HG02610 (cell line): ENCODE measurements at regions not wholly inside any gene's neighbourhood (a gene's known extent, or its start where the extent isn't known, plus 50 kb on each side); places are given as distances from the start of the nearest gene placed in this dataset.

Experiments
- ATAC-seq: cut with Tn5 transposase; IDR thresholded peaks from one replicate; pipeline ENCODE4 v1.9.1; 2021; ENCODE audit warnings: mild to moderate bottlenecking, moderate library complexity; ENCODE audit not compliant: unreplicated experiment

DNA sequence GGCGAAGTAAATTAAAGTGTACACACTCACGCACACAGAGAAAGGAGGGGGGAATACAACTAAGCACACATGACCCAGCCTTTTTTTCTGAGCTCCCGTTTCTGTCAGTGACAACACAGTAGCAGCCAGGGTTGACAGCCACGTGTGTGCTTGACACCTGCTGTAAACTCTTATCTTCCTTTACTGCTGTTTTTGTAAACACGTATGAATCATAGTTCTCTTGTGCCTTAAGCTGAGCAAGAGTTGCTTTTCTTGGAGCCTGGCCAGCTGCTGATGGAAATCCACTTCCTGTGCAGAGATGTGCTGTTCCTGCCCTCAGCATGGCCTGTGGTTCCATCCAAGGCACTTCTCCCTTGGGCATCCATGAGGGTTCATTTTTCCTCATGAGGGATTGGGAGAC lies 561.9 kb downstream of the GALR1 start:
- ATAC-seq = no peak

GRCh38 chr18:77815666-77816338 lies 566.2 kb downstream of the GALR1 start:
- ATAC-seq = no peak

- no peak for ATAC-seq
Observed at GRCh38 chr18:77818328-77818727, 568.7 kb downstream of the GALR1 start.

DNA sequence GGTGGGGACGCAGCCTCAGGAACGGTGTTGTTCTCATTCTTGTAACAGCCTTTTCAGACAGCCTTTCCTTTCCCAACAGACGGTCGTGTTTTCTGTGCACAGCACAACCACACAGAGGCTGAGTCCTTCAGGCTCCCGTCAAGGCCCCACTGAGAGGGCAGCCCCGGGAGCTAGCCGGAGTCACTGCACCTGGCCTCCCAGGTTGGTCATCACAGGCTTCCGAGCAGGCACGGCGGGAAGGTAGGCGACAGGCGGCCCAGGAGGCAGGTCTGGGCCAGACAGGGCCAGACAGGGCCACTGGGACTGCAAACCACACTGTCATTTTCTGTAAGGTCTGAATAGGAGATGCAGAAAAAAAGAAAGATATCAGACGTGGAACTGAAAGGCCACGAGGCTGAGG lies 570.8 kb downstream of the GALR1 start:
- ATAC-seq = no peak

DNA sequence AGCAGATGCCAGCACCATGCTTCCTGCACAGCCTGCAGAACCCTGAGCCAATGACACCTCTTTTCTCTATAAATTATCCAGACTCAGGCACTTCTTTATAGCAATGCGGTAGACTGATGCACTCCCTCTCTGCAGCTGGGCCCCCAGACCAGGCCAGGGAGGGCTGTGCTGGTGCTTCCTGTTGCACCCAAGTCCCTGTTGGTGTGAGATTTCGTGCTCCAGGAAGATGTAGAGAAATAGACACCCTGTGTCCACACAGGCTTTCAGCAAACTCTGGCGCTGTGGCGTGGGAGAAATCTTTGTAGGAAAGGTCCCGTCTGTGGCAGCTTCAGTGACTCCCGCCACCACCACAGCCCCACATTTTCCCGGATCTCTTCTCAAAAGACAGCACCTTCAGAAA lies 572.2 kb downstream of the GALR1 start:
- no peak for ATAC-seq

- no peak for ATAC-seq
Observed at GRCh38 chr18:77822632-77823031, 573.0 kb downstream of the GALR1 start.

DNA sequence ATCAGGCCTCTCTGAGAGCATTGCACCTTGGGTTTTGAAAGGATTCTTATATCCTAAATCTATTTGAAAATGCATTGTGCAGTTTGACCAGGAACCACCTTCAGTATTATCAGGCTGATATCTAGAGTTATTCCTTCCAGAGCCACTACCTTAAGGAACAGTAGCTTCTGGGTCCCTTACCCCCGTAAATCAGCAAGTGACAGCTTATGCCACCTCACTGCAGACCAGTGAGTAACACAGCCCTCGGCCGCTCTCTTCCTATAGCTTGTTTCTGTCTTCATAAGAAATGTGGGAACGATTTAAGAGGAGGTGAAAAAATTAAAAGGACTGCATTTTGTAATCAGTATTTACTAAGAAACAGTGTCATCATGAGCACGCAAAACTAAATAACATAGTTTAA lies 584.2 kb downstream of the GALR1 start:
- no peak for ATAC-seq

GRCh38 chr18:77851802-77852201 lies 602.2 kb downstream of the GALR1 start:
- ATAC-seq = no peak

GRCh38 chr18:77853859-77854258 lies 604.2 kb downstream of the GALR1 start:
- no peak for ATAC-seq

GRCh38 chr18:77857678-77858655 lies 608.3 kb downstream of the GALR1 start:
- no peak for ATAC-seq

DNA sequence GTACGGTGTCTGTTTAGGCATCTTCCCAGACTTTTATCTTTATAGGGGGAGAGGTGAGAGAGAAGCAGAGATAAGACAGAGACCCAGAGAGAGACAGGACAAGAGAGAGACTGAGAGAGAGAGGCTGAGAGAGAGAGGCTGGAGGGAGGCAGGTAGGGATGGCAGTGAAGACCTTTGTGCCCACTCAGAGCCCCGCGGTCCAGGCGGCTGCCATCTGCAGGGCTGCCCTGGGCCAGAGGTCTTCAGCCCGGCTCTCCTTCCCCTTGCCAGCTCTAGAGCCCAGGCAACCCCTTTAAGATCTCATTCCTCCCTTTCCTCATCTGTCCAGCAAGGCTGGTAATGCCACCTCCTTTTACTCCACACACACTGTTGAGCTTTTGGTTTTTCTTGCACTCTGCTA lies 610.0 kb downstream of the GALR1 start:
- ATAC-seq = no peak

GRCh38 chr18:77862066-77862757 lies 612.6 kb downstream of the GALR1 start:
- no peak for ATAC-seq

DNA sequence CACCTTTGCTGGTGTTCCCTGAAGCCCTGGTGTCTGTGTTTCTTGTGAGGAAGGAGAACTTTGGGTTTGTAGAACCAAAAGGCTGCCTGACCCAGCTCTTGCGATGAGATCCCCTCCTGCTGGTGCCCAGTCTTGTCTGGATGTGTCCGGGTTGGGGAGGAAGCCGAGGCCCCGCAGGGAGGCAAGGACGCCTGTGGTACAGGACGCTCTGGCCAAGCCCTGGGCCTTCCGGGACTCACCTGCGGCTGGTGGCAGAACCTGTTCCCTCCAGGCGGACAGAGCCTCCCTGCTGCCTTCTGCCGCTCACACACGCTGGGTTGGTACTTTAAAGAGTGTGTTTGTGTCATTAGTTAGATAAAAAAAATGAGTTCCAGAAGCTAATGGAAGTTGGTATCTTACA lies 616.2 kb downstream of the GALR1 start:
- no peak for ATAC-seq

DNA sequence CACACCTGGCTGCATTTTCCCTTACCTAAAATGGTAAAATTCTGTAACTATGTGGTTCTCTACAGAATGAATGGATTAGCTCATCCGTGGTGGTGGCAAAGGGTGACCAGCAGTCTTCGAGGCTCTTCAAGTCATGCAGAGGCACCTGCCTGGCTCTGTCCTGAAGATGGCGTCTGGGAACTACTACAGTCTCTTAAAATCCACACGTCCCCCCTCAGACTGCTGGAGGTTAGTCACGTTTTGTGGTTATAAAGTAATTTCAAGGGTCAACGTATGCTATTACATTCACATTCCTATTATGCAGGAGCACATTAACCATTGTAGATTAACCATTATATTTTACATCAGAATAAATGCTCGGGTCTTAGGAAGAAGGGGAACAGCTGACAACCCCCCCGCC lies 616.7 kb downstream of the GALR1 start:
- ATAC-seq = no peak

DNA sequence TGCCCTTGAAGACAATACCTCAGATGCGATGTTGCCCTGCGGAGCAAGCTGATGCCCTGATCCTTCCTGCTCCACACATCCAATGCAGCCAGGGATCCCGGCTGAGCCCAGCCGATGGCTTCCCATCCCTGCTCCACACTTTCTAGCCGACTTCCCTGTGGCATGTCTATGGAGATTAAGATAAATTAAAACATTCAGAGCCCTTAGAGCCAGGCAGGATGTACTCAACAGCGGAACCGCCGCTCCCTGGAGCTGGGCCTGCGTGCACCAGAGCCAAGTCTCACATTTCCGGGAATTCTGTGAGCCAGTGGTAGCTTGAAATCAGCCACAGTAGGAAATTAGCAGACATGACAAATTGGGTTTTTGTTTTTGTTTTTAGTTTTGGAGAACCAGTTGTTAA lies 620.6 kb downstream of the GALR1 start:
- ATAC-seq = no peak

GRCh38 chr18:77870894-77871293 lies 621.2 kb downstream of the GALR1 start:
- no peak for ATAC-seq

DNA sequence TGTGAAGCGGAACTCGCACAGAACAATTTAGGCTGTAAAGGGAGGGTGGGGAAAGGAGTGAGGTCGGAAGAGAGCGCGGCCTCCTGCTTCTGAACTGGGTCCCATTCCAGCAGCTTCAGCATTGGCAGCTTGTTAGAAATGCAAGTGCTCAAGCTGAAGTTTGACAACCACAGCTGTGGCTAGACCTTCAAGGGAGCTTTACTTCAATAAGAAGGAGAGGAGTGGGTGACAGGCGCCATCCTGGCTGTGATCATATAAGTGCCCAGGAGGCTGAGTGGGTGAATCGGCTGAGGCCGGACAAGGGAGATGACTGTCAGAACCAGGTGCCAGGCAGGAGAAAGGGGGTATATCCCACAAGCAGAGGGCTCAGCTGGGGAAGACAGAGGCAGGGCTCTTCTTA lies 622.5 kb downstream of the GALR1 start:
- no peak for ATAC-seq

DNA sequence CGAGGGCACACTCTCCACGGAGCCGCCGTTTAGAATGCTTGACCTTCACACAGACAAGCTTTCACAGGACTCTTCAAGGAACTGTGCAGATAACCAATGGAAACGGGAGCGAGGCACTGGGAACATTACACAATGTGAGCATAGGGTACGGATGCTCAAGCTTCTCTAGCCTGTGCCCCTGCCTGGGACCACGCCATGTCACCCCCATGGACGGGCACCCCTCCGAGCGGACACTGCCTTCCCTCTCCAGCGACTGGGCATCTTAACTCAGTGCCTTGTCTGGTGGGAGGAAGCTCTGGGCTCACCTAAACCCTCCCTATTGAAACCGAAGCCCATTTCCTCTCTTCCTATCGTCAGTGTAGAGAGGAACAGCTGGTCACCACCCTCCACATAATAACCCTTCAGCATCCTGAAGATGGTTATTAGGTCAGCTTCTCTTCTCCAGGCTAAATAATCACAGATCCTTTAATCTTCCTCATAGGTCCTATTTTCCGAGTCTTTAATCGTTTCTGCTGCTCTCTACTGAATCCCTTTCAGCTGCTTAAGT lies 626.7 kb downstream of the GALR1 start:
- no peak for ATAC-seq

- no peak for ATAC-seq
Observed at GRCh38 chr18:77879829-77880228, 630.2 kb downstream of the GALR1 start.

GRCh38 chr18:77884454-77884853 lies 634.8 kb downstream of the GALR1 start:
- no peak for ATAC-seq

DNA sequence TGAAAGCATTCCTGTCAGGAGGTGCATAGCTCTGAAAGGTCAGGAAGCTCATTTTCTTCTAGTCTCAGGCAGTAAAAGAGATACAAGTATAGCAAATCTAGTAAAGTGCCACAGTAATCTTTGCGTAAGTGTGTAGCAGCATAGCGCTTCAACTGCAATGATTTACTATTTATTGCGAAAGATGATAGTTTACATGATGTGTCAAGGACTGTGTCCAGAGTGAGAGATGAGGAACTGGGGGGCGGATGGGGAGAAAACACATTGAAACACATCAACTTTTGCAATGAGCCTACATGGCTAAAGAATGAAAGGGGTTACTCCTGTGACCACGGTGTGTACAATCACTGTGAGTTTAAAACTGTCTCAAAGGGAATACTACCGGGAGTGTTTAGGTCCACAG lies 644.4 kb downstream of the GALR1 start:
- no peak for ATAC-seq
